Breast epithelium (tissue), 3 donors: ENCODE measurements at regions not wholly inside any gene's neighbourhood (a gene's known extent, or its start where the extent isn't known, plus 50 kb on each side); places are given as distances from the start of the nearest gene placed in this dataset.

Experiments
- POLR2A ChIP-seq: fragments of 450-650 bp; IDR thresholded peaks from one replicate; pipeline ENCODE4 v1.6.1; 2016; ENCODE audit warnings: antibody characterized with exemption, mild to moderate bottlenecking, moderate library complexity
- TF ChIP-seq, protein P1 (sequence below), 3 donors: fragments of 450-650 bp; IDR thresholded peaks; one replicate each; pipeline ENCODE4 v1.5.1; 2016 to 2017; ENCODE audit warnings: antibody characterized with exemption in 3 of 3, mild to moderate bottlenecking in 3 of 3, moderate library complexity in 3 of 3

DNA sequence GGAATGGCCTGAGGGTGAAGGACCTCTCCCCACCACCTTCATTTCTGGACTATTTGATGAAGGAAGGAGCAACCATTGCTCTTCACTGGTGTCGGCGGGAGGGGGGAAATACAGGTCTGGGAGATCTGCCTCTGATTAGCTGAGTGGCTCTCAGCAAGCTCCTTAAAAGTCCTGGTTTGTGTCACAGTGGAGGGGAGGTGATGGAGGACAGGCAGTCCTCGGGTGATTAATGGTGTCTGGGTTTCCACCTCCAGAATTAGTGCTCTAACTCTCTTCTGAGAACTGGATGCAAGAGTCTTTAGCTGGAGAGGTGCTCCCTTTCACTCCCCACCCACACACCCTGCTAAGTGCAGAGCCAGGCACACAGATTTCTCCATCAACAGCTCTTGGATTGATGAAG is 83.2 kb downstream of the TTC32 start:
- TF ChIP-seq, protein P1, sequence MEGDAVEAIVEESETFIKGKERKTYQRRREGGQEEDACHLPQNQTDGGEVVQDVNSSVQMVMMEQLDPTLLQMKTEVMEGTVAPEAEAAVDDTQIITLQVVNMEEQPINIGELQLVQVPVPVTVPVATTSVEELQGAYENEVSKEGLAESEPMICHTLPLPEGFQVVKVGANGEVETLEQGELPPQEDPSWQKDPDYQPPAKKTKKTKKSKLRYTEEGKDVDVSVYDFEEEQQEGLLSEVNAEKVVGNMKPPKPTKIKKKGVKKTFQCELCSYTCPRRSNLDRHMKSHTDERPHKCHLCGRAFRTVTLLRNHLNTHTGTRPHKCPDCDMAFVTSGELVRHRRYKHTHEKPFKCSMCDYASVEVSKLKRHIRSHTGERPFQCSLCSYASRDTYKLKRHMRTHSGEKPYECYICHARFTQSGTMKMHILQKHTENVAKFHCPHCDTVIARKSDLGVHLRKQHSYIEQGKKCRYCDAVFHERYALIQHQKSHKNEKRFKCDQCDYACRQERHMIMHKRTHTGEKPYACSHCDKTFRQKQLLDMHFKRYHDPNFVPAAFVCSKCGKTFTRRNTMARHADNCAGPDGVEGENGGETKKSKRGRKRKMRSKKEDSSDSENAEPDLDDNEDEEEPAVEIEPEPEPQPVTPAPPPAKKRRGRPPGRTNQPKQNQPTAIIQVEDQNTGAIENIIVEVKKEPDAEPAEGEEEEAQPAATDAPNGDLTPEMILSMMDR (IDR thresholded peaks at IDR 0.05) = no peak
- no peak for TF ChIP-seq POLR2A
